ENCODE measurements at regions not wholly inside any gene's neighbourhood (a gene's known extent, or its start where the extent isn't known, plus 50 kb on each side); places are given as distances from the start of the nearest gene placed in this dataset.

GRCh38 chr12:53825246-53826081 is 73.7 kb upstream of the CISTR start (continued):
- TF ChIP-seq ARID4A (CRISPR knock-in tag; IDR thresholded peaks at IDR 0.05; ENCODE audit: borderline replicate concordance) (0 out of 2 replicates have a peak, but pooled peaks have one; percentile 43), ZNF788 (CRISPR knock-in tag; IDR thresholded peaks at IDR 0.05; ENCODE audit: borderline replicate concordance) (peak; percentile 78; the same call in 1 of the 2 replicates), ATF2 (CRISPR knock-in tag; IDR thresholded peaks at IDR 0.05) (peak; percentile 72; the same call in 1 of the 2 replicates), DPF2 (CRISPR knock-in tag; IDR thresholded peaks at IDR 0.05; ENCODE audit: borderline replicate concordance, low read depth) (peak; percentile 97), IKZF1 (IDR thresholded peaks at IDR 0.05) (no peak), ZBTB34 (CRISPR knock-in tag; IDR thresholded peaks at IDR 0.05) (peak; percentile 47; the same call in 1 of the 2 replicates), SOX5 (CRISPR knock-in tag; IDR thresholded peaks at IDR 0.05; ENCODE audit: borderline replicate concordance) (peak; percentile 93), FOXJ3 (CRISPR knock-in tag; IDR thresholded peaks at IDR 0.05; ENCODE audit: borderline replicate concordance) (peak; percentile 92; the same call in 1 of the 2 replicates), TBX2 (CRISPR knock-in tag; IDR thresholded peaks at IDR 0.05; ENCODE audit: borderline replicate concordance) (peak; percentile 84), ZNF547 (CRISPR knock-in tag; IDR thresholded peaks at IDR 0.05) (no peak), NR2C2 (CRISPR knock-in tag; IDR thresholded peaks at IDR 0.05; ENCODE audit: borderline replicate concordance) (peak; percentile 42; the same call in 1 of the 2 replicates), HMG20B (CRISPR knock-in tag; conservative IDR thresholded peaks at IDR 0.05) (peak; percentile 70; the same call in 1 of the 2 replicates), ZNF816 (CRISPR knock-in tag; IDR thresholded peaks at IDR 0.05; ENCODE audit: borderline replicate concordance) (peak; percentile 87), NR2F1 (CRISPR knock-in tag; IDR thresholded peaks at IDR 0.05) (peak; percentile 92 to 96), ZNF746 (CRISPR knock-in tag; IDR thresholded peaks at IDR 0.05) (peak; percentile 72; the same call in 1 of the 2 replicates), ZNF770 (CRISPR knock-in tag; IDR thresholded peaks at IDR 0.05) (peak; percentile 94), DMAP1 (CRISPR knock-in tag; IDR thresholded peaks at IDR 0.05) (0 out of 2 replicates have a peak, but pooled peaks have one; percentile 37), ZNF362 (CRISPR knock-in tag; IDR thresholded peaks at IDR 0.05; ENCODE audit: borderline replicate concordance) (peak; percentile 42; the same call in 1 of the 2 replicates)

Data from HepG2 (cell line).